Loucy (cell line): ENCODE measurements at regions not wholly inside any gene's neighbourhood (a gene's known extent, or its start where the extent isn't known, plus 50 kb on each side); places are given as distances from the start of the nearest gene placed in this dataset.

Experiments used
- H2AFZ ChIP-seq: fragments of 200-600 bp; sonication (generic); 2 replicates; pipeline ENCODE4 v1.6.0; 2016; ENCODE audit warnings: antibody characterized with exemption, mild to moderate bottlenecking, low read length, moderate library complexity
- H3F3A ChIP-seq: fragments of 200-600 bp; 2 replicates; pipeline ENCODE4 v1.6.0; 2016; ENCODE audit warnings: antibody characterized with exemption, low read depth, mild to moderate bottlenecking
- H3K27me3 ChIP-seq: fragments of 200-600 bp; sonication (generic); 2 replicates; pipeline ENCODE4 v1.6.1; 2014; ENCODE audit warnings: low read length, mild to moderate bottlenecking; ENCODE audit not compliant: insufficient read depth, poor library complexity, severe bottlenecking
- H3K36me3 ChIP-seq: fragments of 200-600 bp; sonication (generic); 2 replicates; pipeline ENCODE4 v1.6.1; 2016; ENCODE audit warnings: low read length; ENCODE audit not compliant: insufficient read depth
- H3K4me1 ChIP-seq: fragments of 200-600 bp; sonication (generic); 2 replicates; pipeline ENCODE4 v1.5.1; 2014; ENCODE audit warnings: low read length, mild to moderate bottlenecking; ENCODE audit not compliant: insufficient read depth, poor library complexity, severe bottlenecking
- H3K4me2 ChIP-seq: fragments of 200-600 bp; sonication (generic); 2 replicates; pipeline ENCODE4 v1.6.0; 2014; ENCODE audit warnings: antibody characterized with exemption, low read length, low read depth, mild to moderate bottlenecking; ENCODE audit not compliant: poor library complexity, severe bottlenecking
- H3K4me3 ChIP-seq: fragments of 200-600 bp; sonication (generic); 2 replicates; pipeline ENCODE4 v1.5.1; 2014; ENCODE audit warnings: low read length, mild to moderate bottlenecking, mixed read lengths; ENCODE audit not compliant: poor library complexity, severe bottlenecking
- H3K79me2 ChIP-seq: fragments of 200-600 bp; sonication (generic); 2 replicates; pipeline ENCODE4 v1.6.1; 2014; ENCODE audit warnings: low read length; ENCODE audit not compliant: insufficient read depth
- H3K9ac ChIP-seq: fragments of 200-600 bp; sonication (generic); 2 replicates; pipeline ENCODE4 v1.6.0; 2014; ENCODE audit warnings: mild to moderate bottlenecking, low read depth, low read length, moderate library complexity; ENCODE audit not compliant: poor library complexity, severe bottlenecking
- H3K9me2 ChIP-seq: fragments of 200-600 bp; sonication (generic); replicated peaks from 2 replicates; pipeline ENCODE4 v1.6.1; 2016; ENCODE audit warnings: low read depth, low read length, mixed read lengths
- H3K9me3 ChIP-seq: fragments of 200-600 bp; sonication (generic); 2 replicates; pipeline ENCODE4 v1.6.1; 2014; ENCODE audit warnings: mild to moderate bottlenecking, antibody characterized with exemption, low read length, low read depth; ENCODE audit not compliant: insufficient read depth
- H4K20me1 ChIP-seq: fragments of 200-600 bp; sonication (generic); 2 replicates; pipeline ENCODE4 v1.6.0; 2014; ENCODE audit warnings: antibody characterized with exemption, low read length, mild to moderate bottlenecking; ENCODE audit not compliant: insufficient read depth, poor library complexity, severe bottlenecking
- EZH2phosphoT487 ChIP-seq: fragments of 200-600 bp; IDR thresholded peaks from 2 replicates; pipeline ENCODE4 v1.6.1; 2018; ENCODE audit warnings: antibody characterized with exemption, mild to moderate bottlenecking, moderate library complexity, borderline replicate concordance
- TF ChIP-seq, protein P1 (sequence below): fragments of 200-600 bp; sonication (generic); conservative IDR thresholded peaks from 2 replicates; pipeline ENCODE4 v1.5.1; 2014; ENCODE audit warnings: mild to moderate bottlenecking, antibody characterized with exemption, low read length

DNA sequence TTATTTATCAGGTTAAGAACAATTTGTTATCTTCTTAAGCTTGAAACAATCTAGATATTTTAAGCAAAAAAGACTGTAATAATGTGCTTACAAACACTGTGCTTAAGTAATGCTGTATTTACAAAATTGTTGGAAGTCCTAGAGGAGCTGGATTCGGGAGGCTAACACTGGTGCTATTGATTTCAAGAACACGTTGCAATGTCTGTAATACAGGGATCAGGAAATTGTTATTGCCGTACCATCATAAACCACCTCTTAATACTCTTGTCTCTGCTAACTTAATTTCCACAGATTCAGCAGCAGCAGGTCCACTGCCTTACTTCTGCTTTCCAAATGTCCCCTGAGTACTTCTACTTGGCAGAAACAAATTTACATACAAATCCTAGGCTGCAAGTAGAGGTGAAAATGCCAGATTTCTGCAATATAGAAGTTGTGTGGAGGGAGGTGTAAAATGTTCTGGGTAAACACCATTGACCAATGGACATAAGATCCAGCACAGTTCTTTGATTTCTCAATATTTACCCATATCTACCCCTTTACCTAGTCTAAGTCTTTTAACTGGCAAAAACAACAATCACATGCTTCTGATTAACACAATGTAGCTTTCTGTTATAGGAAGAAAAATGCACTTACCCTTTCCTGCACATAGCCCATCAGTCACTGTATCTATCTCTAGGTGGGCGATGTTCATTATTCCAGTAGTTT lies 663.4 kb downstream of the TMTC2 start:
- H3K9me3 ChIP-seq: no peaks in the 10 kb centered on the region
- H3K79me2 ChIP-seq: no peaks in the 10 kb centered on the region
- no peaks in the 10 kb centered on the region for H3K4me1 ChIP-seq
- no peaks in the 10 kb centered on the region for H3F3A ChIP-seq
- H2AFZ ChIP-seq: no peak overlapping the region
- H3K27me3 ChIP-seq: no peaks in the 10 kb centered on the region
- no peak overlapping the region for H3K4me2 ChIP-seq
- no peak overlapping the region for H3K9ac ChIP-seq
- no peaks in the 10 kb centered on the region for H4K20me1 ChIP-seq
- H3K4me3 ChIP-seq: no peak overlapping the region
- H3K9me2 ChIP-seq: no peaks in the 10 kb centered on the region
- no peaks in the 10 kb centered on the region for H3K36me3 ChIP-seq
- TF ChIP-seq, protein P1, sequence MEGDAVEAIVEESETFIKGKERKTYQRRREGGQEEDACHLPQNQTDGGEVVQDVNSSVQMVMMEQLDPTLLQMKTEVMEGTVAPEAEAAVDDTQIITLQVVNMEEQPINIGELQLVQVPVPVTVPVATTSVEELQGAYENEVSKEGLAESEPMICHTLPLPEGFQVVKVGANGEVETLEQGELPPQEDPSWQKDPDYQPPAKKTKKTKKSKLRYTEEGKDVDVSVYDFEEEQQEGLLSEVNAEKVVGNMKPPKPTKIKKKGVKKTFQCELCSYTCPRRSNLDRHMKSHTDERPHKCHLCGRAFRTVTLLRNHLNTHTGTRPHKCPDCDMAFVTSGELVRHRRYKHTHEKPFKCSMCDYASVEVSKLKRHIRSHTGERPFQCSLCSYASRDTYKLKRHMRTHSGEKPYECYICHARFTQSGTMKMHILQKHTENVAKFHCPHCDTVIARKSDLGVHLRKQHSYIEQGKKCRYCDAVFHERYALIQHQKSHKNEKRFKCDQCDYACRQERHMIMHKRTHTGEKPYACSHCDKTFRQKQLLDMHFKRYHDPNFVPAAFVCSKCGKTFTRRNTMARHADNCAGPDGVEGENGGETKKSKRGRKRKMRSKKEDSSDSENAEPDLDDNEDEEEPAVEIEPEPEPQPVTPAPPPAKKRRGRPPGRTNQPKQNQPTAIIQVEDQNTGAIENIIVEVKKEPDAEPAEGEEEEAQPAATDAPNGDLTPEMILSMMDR: no peak

DNA sequence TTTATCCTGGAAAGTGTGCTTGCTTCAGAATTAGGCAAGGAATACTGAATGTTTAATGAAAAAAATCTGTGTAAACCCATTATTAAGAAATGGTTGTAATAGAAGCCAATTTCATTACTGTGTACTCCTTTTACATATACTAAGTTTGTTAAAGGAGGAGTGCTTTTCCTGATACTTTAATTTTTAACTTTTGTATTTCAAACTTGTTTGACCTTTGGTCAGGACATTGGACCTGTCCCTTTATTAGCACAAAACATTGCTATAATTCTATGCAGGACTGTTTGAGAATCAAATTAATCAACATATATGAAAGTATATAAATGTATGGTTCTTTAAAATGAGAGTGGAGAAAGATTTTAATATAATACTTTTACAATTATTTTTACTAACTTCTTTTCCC lies 659.6 kb downstream of the TMTC2 start:
- no peaks in the 10 kb centered on the region for H3K27me3 ChIP-seq
- no peak for TF ChIP-seq EZH2phosphoT487
- TF ChIP-seq, protein P1: no peak
- H4K20me1 ChIP-seq: no peaks in the 10 kb centered on the region
- no peaks in the 10 kb centered on the region for H3K9me3 ChIP-seq
- H3K36me3 ChIP-seq: no peaks in the 10 kb centered on the region
- no peak overlapping the region for H3K4me3 ChIP-seq
- H3K9me2 ChIP-seq: no peaks in the 10 kb centered on the region
- no peaks in the 10 kb centered on the region for H3F3A ChIP-seq
- H3K9ac ChIP-seq: no peak overlapping the region
- no peaks in the 10 kb centered on the region for H3K4me1 ChIP-seq
- H3K4me2 ChIP-seq: no peak overlapping the region
- H3K79me2 ChIP-seq: no peaks in the 10 kb centered on the region
- H2AFZ ChIP-seq: no peak overlapping the region

DNA sequence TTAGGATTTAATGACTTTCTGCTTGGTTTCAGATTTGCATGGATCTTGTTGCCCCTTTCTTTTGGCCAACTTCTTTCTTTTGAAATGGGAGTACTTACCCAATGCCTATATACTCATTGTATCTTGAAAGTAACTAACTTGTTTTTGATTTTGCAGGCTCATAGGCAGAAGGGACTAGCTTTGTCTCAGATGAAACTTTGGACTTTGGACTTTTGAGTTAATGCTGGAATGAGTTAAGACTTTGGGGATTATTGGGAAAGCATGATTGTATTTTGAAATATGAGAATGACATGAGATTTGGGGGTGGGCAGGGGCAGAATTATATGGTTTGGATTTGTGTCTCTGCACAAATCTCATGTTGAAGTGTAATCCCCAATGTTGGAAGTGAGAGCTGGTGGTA lies 657.1 kb downstream of the TMTC2 start:
- Histone ChIP-seq H3K4me2 (no peak overlapping the region), H2AFZ (no peak overlapping the region), H3K79me2 (no peaks in the 10 kb centered on the region), H3K9me2 (no peaks in the 10 kb centered on the region), H3K9me3 (no peaks in the 10 kb centered on the region; the same call in 1 of the 2 replicates), H3K4me3 (no peak overlapping the region), H3K9ac (no peak overlapping the region), H3K36me3 (no peaks in the 10 kb centered on the region), H3K4me1 (no peaks in the 10 kb centered on the region), H3K27me3 (no peaks in the 10 kb centered on the region), H4K20me1 (no peaks in the 10 kb centered on the region), H3F3A (no peaks in the 10 kb centered on the region)
- no peak for TF ChIP-seq EZH2phosphoT487

DNA sequence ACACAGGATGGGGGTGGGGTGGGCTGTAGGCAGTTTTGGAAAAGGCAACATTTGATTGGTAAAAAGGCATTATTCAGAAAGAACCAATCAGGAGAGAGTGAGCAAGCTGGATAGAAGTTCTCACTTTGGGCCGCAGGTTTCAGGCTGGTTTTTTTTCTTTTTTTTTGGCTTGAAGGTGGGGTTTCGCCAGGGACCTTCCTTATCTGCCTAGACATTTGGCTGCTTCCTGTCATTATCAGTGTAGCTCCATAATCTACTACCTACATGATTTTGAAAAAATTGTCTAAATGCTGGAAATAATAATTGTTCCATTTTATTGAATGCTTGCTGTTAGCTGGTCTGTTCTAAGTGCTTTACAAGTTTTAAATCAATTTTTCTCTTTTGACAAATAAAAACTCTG lies 649.0 kb downstream of the TMTC2 start:
- Histone ChIP-seq H3K9me3 (no peaks in the 10 kb centered on the region; the same call in 1 of the 2 replicates), H3K4me3 (no peak overlapping the region), H3K4me2 (no peak overlapping the region), H4K20me1 (no peaks in the 10 kb centered on the region), H3K36me3 (no peaks in the 10 kb centered on the region), H3K79me2 (no peaks in the 10 kb centered on the region), H2AFZ (no peak overlapping the region), H3F3A (no peaks in the 10 kb centered on the region), H3K9ac (no peak overlapping the region), H3K9me2 (no peaks in the 10 kb centered on the region), H3K4me1 (no peaks in the 10 kb centered on the region), H3K27me3 (no peaks in the 10 kb centered on the region)
- TF ChIP-seq, protein P1: no peak
- no peak for TF ChIP-seq EZH2phosphoT487
